ENCODE measurements at regions not wholly inside any gene's neighbourhood (a gene's known extent, or its start where the extent isn't known, plus 50 kb on each side); places are given as distances from the start of the nearest gene placed in this dataset.

DNA sequence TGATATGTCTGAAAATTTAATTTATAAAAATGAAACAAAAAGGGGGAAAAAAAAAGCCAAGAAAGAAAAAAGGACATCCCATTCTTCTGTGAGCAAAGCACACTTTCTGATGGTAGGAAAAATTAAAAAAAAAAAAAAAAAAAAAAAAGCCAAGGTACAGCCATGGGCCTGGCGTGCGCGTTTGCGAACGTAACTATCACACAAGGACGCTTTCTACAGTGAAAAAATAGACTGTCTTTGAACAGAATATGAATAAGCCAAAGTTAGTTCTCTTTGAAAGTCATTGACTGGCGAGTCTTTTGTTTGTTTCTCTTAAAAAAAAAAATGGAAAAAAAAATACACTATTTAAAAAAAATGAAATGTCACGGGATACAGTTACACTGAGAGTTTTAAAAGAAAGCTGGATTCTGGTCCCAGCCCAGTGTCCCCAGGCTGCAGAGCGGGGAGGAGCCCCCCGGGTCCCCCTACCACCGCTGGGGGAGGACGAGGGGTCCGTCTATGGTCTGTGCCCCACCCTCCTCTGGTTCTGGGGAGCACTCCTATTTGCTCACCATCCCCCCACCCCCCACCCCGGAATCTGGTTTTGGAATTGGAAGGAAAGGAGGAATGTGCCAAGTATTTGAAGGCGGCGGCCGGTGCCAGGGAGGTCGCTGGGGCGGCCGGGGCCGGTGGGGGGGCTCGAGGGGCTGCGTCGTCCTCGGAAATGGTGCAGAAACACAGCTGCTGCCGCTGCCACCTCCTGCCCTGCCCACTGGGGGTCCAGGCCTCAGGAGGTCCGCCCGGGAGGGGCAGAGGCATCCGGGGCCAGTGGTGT is 134.5 kb downstream of the PTPRS start:
- no peak for DNase-seq
- H3K4me3 Mint-ChIP-seq, result no peak overlapping the region
- TF ChIP-seq, protein P1, sequence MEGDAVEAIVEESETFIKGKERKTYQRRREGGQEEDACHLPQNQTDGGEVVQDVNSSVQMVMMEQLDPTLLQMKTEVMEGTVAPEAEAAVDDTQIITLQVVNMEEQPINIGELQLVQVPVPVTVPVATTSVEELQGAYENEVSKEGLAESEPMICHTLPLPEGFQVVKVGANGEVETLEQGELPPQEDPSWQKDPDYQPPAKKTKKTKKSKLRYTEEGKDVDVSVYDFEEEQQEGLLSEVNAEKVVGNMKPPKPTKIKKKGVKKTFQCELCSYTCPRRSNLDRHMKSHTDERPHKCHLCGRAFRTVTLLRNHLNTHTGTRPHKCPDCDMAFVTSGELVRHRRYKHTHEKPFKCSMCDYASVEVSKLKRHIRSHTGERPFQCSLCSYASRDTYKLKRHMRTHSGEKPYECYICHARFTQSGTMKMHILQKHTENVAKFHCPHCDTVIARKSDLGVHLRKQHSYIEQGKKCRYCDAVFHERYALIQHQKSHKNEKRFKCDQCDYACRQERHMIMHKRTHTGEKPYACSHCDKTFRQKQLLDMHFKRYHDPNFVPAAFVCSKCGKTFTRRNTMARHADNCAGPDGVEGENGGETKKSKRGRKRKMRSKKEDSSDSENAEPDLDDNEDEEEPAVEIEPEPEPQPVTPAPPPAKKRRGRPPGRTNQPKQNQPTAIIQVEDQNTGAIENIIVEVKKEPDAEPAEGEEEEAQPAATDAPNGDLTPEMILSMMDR (IDR thresholded peaks at IDR 0.05), result no peak
- peaks cover 26% of the 10 kb centered on the region for H3K36me3 Mint-ChIP-seq (ENCODE audit: low read depth)
- H3K27me3 Mint-ChIP-seq (ENCODE audit: insufficient read depth), result peaks cover 4% of the 10 kb centered on the region
- H3K27ac Mint-ChIP-seq, result no peak overlapping the region
- peaks cover 32% of the 10 kb centered on the region for H3K9me3 Mint-ChIP-seq
- no peaks in the 10 kb centered on the region for H3K4me1 Mint-ChIP-seq (ENCODE audit: low read depth)

- H3K36me3 Mint-ChIP-seq (ENCODE audit: low read depth), result peaks cover 32% of the 10 kb centered on the region
- TF ChIP-seq, protein P1 (IDR thresholded peaks at IDR 0.05), result no peak
- H3K27ac Mint-ChIP-seq, result no peak overlapping the region
- H3K27me3 Mint-ChIP-seq (ENCODE audit: insufficient read depth), result peaks cover 4% of the 10 kb centered on the region
- no peaks in the 10 kb centered on the region for H3K4me1 Mint-ChIP-seq (ENCODE audit: low read depth)
- no peak overlapping the region for H3K4me3 Mint-ChIP-seq
- no peak for DNase-seq
- peaks cover 36% of the 10 kb centered on the region for H3K9me3 Mint-ChIP-seq
Measured at GRCh38 chr19:5205381-5205780, 135.2 kb downstream of the PTPRS start.

- Mint-ChIP-seq H3K27ac (no peak overlapping the region), H3K9me3 (peaks cover 44% of the 10 kb centered on the region), H3K4me3 (no peak overlapping the region), H3K27me3 (ENCODE audit: insufficient read depth) (peaks cover 4% of the 10 kb centered on the region), H3K4me1 (ENCODE audit: low read depth) (no peaks in the 10 kb centered on the region), H3K36me3 (ENCODE audit: low read depth) (peaks cover 32% of the 10 kb centered on the region)
- TF ChIP-seq, protein P1 (IDR thresholded peaks at IDR 0.05), result no peak
- no peak for DNase-seq
Measured at GRCh38 chr19:5204212-5204611, 136.4 kb downstream of the PTPRS start.
